Activated T-cell treated with anti-CD3 and anti-CD28 coated beads, Interleukin-2, amount 50 U/mL, for 72 hours (primary cell): ENCODE measurements at regions not wholly inside any gene's neighbourhood (a gene's known extent, or its start where the extent isn't known, plus 50 kb on each side); places are given as distances from the start of the nearest gene placed in this dataset.

Source experiments
- ATAC-seq, 2 donors: fragments of 150-1000 bp; cut with Tn5 transposase; replicated peaks in 1 of 2; 2 replicates each; pipeline ENCODE4 v1.10.0; 2021; ENCODE audit warnings: moderate library complexity in 2 of 2, mild to moderate bottlenecking in 1 of 2
- DNase-seq, 2 donors: peaks; one replicate each; pipeline ENCODE4 v3.0.0; 2021 to 2022; ENCODE audit warnings: mixed read lengths in 1 of 2
- H3K27ac Mint-ChIP-seq: one replicate; pipeline ENCODE4 v1.8.0; 2022; ENCODE audit warnings: mild to moderate bottlenecking, moderate library complexity, mixed read lengths
- H3K27me3 Mint-ChIP-seq: one replicate; pipeline ENCODE4 v1.8.0; 2022; ENCODE audit warnings: low read depth, mixed read lengths
- H3K36me3 Mint-ChIP-seq, 2 donors: one replicate each; pipeline ENCODE4 v1.8.0; 2022; ENCODE audit warnings: mixed read lengths in 2 of 2, mild to moderate bottlenecking in 1 of 2; ENCODE audit not compliant: insufficient read depth in 2 of 2
- H3K4me1 Mint-ChIP-seq: one replicate; pipeline ENCODE4 v1.8.0; 2022; ENCODE audit warnings: low read depth, mixed read lengths
- H3K4me3 Mint-ChIP-seq, 2 donors: one replicate each; pipeline ENCODE4 v1.8.0; 2022; ENCODE audit warnings: mild to moderate bottlenecking in 2 of 2, mixed read lengths in 2 of 2, moderate library complexity in 2 of 2
- H3K9me3 Mint-ChIP-seq, 2 donors: one replicate each; pipeline ENCODE4 v1.8.0; 2022; ENCODE audit warnings: mixed read lengths in 2 of 2

GRCh38 chr5:35312267-35312666, 82.0 kb upstream of the PRLR start:
- Mint-ChIP-seq H3K27me3 (peaks cover 39% of the 10 kb centered on the region), H3K27ac (no peak overlapping the region), H3K9me3 (peaks cover 0 to 2% of the 10 kb centered on the region in 2 donors), H3K4me1 (peaks cover 12% of the 10 kb centered on the region), H3K4me3 (no peak overlapping the region), H3K36me3 (no peaks in the 10 kb centered on the region)
- DNase-seq (no peak), ATAC-seq (no peak)

- no peak for ATAC-seq
- peaks cover 62% of the 10 kb centered on the region for H3K27me3 Mint-ChIP-seq
Observed at GRCh38 chr5:35309365-35310130, 79.3 kb upstream of the PRLR start.

GRCh38 chr5:35308421-35308820, 78.1 kb upstream of the PRLR start:
- Mint-ChIP-seq H3K4me1 (no peaks in the 10 kb centered on the region), H3K27me3 (peaks cover 54% of the 10 kb centered on the region), H3K9me3 (no peaks in the 10 kb centered on the region), H3K36me3 (no peaks in the 10 kb centered on the region), H3K4me3 (no peak overlapping the region), H3K27ac (no peak overlapping the region)
- ATAC-seq (no peak), DNase-seq (no peak)

More at GRCh38 chr5:35309365-35310130, 79.3 kb upstream of the PRLR start:
- Mint-ChIP-seq H3K4me3 (no peak overlapping the region), H3K27ac (no peak overlapping the region), H3K4me1 (no peaks in the 10 kb centered on the region), H3K36me3 (no peaks in the 10 kb centered on the region), H3K9me3 (peaks cover 0 to 2% of the 10 kb centered on the region in 2 donors)
- DNase-seq: no peak

- H3K36me3 Mint-ChIP-seq: no peaks in the 10 kb centered on the region
- no peak for ATAC-seq
- no peaks in the 10 kb centered on the region for H3K9me3 Mint-ChIP-seq
- H3K4me1 Mint-ChIP-seq: no peaks in the 10 kb centered on the region
- H3K27ac Mint-ChIP-seq: no peak overlapping the region
- DNase-seq: no peak
- H3K27me3 Mint-ChIP-seq: peaks cover 48% of the 10 kb centered on the region
- H3K4me3 Mint-ChIP-seq: no peak overlapping the region
Observed at GRCh38 chr5:35306716-35307365, 76.6 kb upstream of the PRLR start.

GRCh38 chr5:35305336-35306020, 75.2 kb upstream of the PRLR start:
- DNase-seq (no peak), ATAC-seq (no peak)
- H3K27me3 Mint-ChIP-seq: peaks cover 48% of the 10 kb centered on the region
- no peaks in the 10 kb centered on the region for H3K4me1 Mint-ChIP-seq
- no peak overlapping the region for H3K4me3 Mint-ChIP-seq
- H3K36me3 Mint-ChIP-seq: no peaks in the 10 kb centered on the region
- H3K9me3 Mint-ChIP-seq: no peaks in the 10 kb centered on the region
- H3K27ac Mint-ChIP-seq: no peak overlapping the region

- DNase-seq (no peak), ATAC-seq (no peak)
- H3K4me1 Mint-ChIP-seq: no peaks in the 10 kb centered on the region
- H3K27ac Mint-ChIP-seq: no peak overlapping the region
- H3K4me3 Mint-ChIP-seq: no peak overlapping the region
- H3K27me3 Mint-ChIP-seq: peaks cover 41% of the 10 kb centered on the region
- H3K9me3 Mint-ChIP-seq: no peaks in the 10 kb centered on the region
- no peaks in the 10 kb centered on the region for H3K36me3 Mint-ChIP-seq
Observed at GRCh38 chr5:35304291-35304690, 74.0 kb upstream of the PRLR start.

- no peaks in the 10 kb centered on the region for H3K9me3 Mint-ChIP-seq
- H3K27me3 Mint-ChIP-seq: peaks cover 36% of the 10 kb centered on the region
- DNase-seq (no peak), ATAC-seq (peak in 1 of 2 donors; percentile 45)
- no peaks in the 10 kb centered on the region for H3K4me1 Mint-ChIP-seq
- H3K4me3 Mint-ChIP-seq: no peak overlapping the region
- no peak overlapping the region for H3K27ac Mint-ChIP-seq
- no peaks in the 10 kb centered on the region for H3K36me3 Mint-ChIP-seq
Observed at GRCh38 chr5:35303152-35303551, 72.9 kb upstream of the PRLR start.

GRCh38 chr5:35302544-35302943, 72.3 kb upstream of the PRLR start:
- Mint-ChIP-seq H3K36me3 (no peaks in the 10 kb centered on the region), H3K27ac (no peak overlapping the region), H3K4me3 (no peak overlapping the region), H3K9me3 (no peaks in the 10 kb centered on the region), H3K27me3 (peaks cover 39% of the 10 kb centered on the region), H3K4me1 (no peaks in the 10 kb centered on the region)
- ATAC-seq: peak in 1 of 2 donors; percentile 15
- no peak for DNase-seq

- Mint-ChIP-seq H3K27me3 (peaks cover 12% of the 10 kb centered on the region), H3K27ac (no peak overlapping the region), H3K4me3 (no peak overlapping the region), H3K4me1 (no peaks in the 10 kb centered on the region), H3K9me3 (no peaks in the 10 kb centered on the region), H3K36me3 (peaks cover 0 to 4% of the 10 kb centered on the region in 2 donors)
- no peak for DNase-seq
- no peak for ATAC-seq
Observed at GRCh38 chr5:35297755-35298154, 67.5 kb upstream of the PRLR start.

GRCh38 chr5:35294976-35295375, 64.7 kb upstream of the PRLR start:
- H3K4me3 Mint-ChIP-seq: no peak overlapping the region
- no peak overlapping the region for H3K27ac Mint-ChIP-seq
- ATAC-seq (no peak), DNase-seq (no peak)
- peaks cover 6% of the 10 kb centered on the region for H3K27me3 Mint-ChIP-seq
- H3K9me3 Mint-ChIP-seq: peaks cover 2 to 3% of the 10 kb centered on the region in 2 donors
- H3K4me1 Mint-ChIP-seq: no peaks in the 10 kb centered on the region
- H3K36me3 Mint-ChIP-seq: peaks cover 4% of the 10 kb centered on the region in 2 donors

- no peak for DNase-seq
- Mint-ChIP-seq H3K4me1 (no peaks in the 10 kb centered on the region), H3K36me3 (peaks cover 4% of the 10 kb centered on the region in 2 donors), H3K27ac (no peak overlapping the region), H3K27me3 (peaks cover 6% of the 10 kb centered on the region), H3K4me3 (no peak overlapping the region), H3K9me3 (peaks cover 3 to 4% of the 10 kb centered on the region in 2 donors)
- ATAC-seq: no peak
Observed at GRCh38 chr5:35294017-35294416, 63.7 kb upstream of the PRLR start.

- no peaks in the 10 kb centered on the region for H3K4me1 Mint-ChIP-seq
- no peak for ATAC-seq
- peaks cover 2 to 6% of the 10 kb centered on the region in 2 donors for H3K9me3 Mint-ChIP-seq
- no peak for DNase-seq
- no peak overlapping the region for H3K27ac Mint-ChIP-seq
- H3K27me3 Mint-ChIP-seq: peaks cover 6% of the 10 kb centered on the region
- no peak overlapping the region for H3K4me3 Mint-ChIP-seq
- H3K36me3 Mint-ChIP-seq: no peaks in the 10 kb centered on the region
Observed at GRCh38 chr5:35285435-35285834, 55.1 kb upstream of the PRLR start.

- ATAC-seq (no peak), DNase-seq (no peak)
- H3K9me3 Mint-ChIP-seq: peaks cover 2 to 5% of the 10 kb centered on the region in 2 donors
- no peak overlapping the region for H3K27ac Mint-ChIP-seq
- peaks cover 6% of the 10 kb centered on the region for H3K27me3 Mint-ChIP-seq
- H3K36me3 Mint-ChIP-seq: no peaks in the 10 kb centered on the region
- H3K4me3 Mint-ChIP-seq: no peak overlapping the region
- H3K4me1 Mint-ChIP-seq: no peaks in the 10 kb centered on the region
Observed at GRCh38 chr5:35285011-35285410, 54.7 kb upstream of the PRLR start.
